ENCODE measurements at regions not wholly inside any gene's neighbourhood (a gene's known extent, or its start where the extent isn't known, plus 50 kb on each side); places are given as distances from the start of the nearest gene placed in this dataset.

- no peak overlapping the region for H2BK120ac ChIP-seq (replicated peaks; ENCODE audit: low read depth, low read length)
- H3K23me2 ChIP-seq (ENCODE audit: low read depth, low read length) = no peaks in the 10 kb centered on the region
- no peak overlapping the region for H3K14ac ChIP-seq (ENCODE audit: insufficient read length)
- H3K23ac ChIP-seq (ENCODE audit: insufficient read length) = no peak overlapping the region
- WGBS, 2 experiments (ENCODE audit: extremely low coverage in 1 of 2, insufficient coverage in 1 of 2, insufficient read length in 1 of 2, insufficient replicate concordance in 2 of 2, low coverage in 1 of 2, low lambda C conversion rate in 2 of 2, missing lambda C conversion rate in 1 of 2) = 83% methylated on average over 1 of the region's 1 CpG; no CpG with 5 or more reads in 1 of the 2 experiments
- no peak overlapping the region for H4K8ac ChIP-seq (ENCODE audit: extremely low read depth, insufficient read depth, low read length)
- H3K36me3 ChIP-seq (ENCODE audit: control insufficient read depth in 2 of 4, insufficient read depth in 4 of 4, low read length in 3 of 4) = no peaks in the 10 kb centered on the region
- H3K27ac ChIP-seq (ENCODE audit: low read depth, low read length) = no peak overlapping the region
- H3K27me3 ChIP-seq (replicated peaks in 1 of 4; ENCODE audit: control insufficient read depth in 3 of 4, extremely low read depth in 1 of 4, insufficient read depth in 3 of 4, low read length in 3 of 4) = no peaks in the 10 kb centered on the region
- ChIA-PET POLR2A (ENCODE audit: partially characterized antibody) (no interaction called here), CTCF (ENCODE audit: partially characterized antibody) (no interaction called here)
- H2AFZ ChIP-seq (ENCODE audit: low read length) = no peak overlapping the region
- no peak overlapping the region for H2BK12ac ChIP-seq (ENCODE audit: low read depth, low read length)
- no peaks in the 10 kb centered on the region for H3K79me1 ChIP-seq (ENCODE audit: low read depth, low read length)
- FAIRE-seq = no peak
- H4K20me1 ChIP-seq (replicated peaks in 1 of 2; ENCODE audit: control insufficient read depth in 1 of 2, insufficient read depth in 2 of 2, low read length in 2 of 2) = no peaks in the 10 kb centered on the region
- no peak overlapping the region for H2BK20ac ChIP-seq (ENCODE audit: low read length)
- no peak overlapping the region for H2AK5ac ChIP-seq (ENCODE audit: low read depth, low read length)
- H3K4me3 ChIP-seq (ENCODE audit: extremely low read depth in 1 of 4, insufficient read depth in 2 of 4, low read depth in 3 of 4, low read length in 4 of 4) = no peak overlapping the region
- H3K4ac ChIP-seq (replicated peaks; ENCODE audit: insufficient read length, low read depth, low read length) = no peak overlapping the region
- no peaks in the 10 kb centered on the region; a peak in 2 of 4 replicates for H3K9me3 ChIP-seq (ENCODE audit: insufficient read depth in 2 of 2, low read depth in 1 of 2, low read length in 1 of 2)
- no peak for TF ChIP-seq TBP (IDR thresholded peaks at IDR 0.05; ENCODE audit: low read depth, low read length)
- no peak for TF ChIP-seq CTBP2 (IDR thresholded peaks at IDR 0.05; ENCODE audit: borderline replicate concordance, insufficient read depth, insufficient read length, low read length)
- no peak for TF ChIP-seq SUZ12 (IDR thresholded peaks at IDR 0.05; ENCODE audit: low read length)
- no peak for TF ChIP-seq TAF7 (optimal IDR thresholded peaks at IDR 0.05; ENCODE audit: borderline replicate concordance, low read depth, low read length)
- TF ChIP-seq SP1 (IDR thresholded peaks at IDR 0.05; ENCODE audit: low read depth, low read length) = no peak
- no peak overlapping the region for H3K56ac ChIP-seq (replicated peaks; ENCODE audit: insufficient read length, low read depth, low read length)
- no peak overlapping the region for H2BK5ac ChIP-seq (ENCODE audit: low read depth, low read length)
- H2BK15ac ChIP-seq (ENCODE audit: low read length) = no peak overlapping the region
- H4K91ac ChIP-seq (replicated peaks; ENCODE audit: insufficient read length, low read length) = no peak overlapping the region
- H3K18ac ChIP-seq (ENCODE audit: extremely low read depth, low read length) = no peak overlapping the region
- H3K4me1 ChIP-seq (replicated peaks in 1 of 4; ENCODE audit: control insufficient read depth in 3 of 4, insufficient read depth in 4 of 4, low read length in 3 of 4) = no peaks in the 10 kb centered on the region
- no peak overlapping the region for H3K4me2 ChIP-seq (ENCODE audit: insufficient read depth in 1 of 2, low read depth in 2 of 2, low read length in 2 of 2)
- no peak overlapping the region for H4K5ac ChIP-seq (ENCODE audit: insufficient read length, low read depth, low read length)
- H3K79me2 ChIP-seq (ENCODE audit: control insufficient read depth in 1 of 2, insufficient read depth in 2 of 2, low read length in 2 of 2) = no peaks in the 10 kb centered on the region
- no peak overlapping the region for H3K9ac ChIP-seq (replicated peaks in 1 of 4; ENCODE audit: extremely low read depth in 1 of 4, low read depth in 3 of 4, low read length in 3 of 4)
- DNase-seq (ENCODE audit: low read depth in 1 of 2, low spot score in 2 of 2) = no peak
These were observed 368.6 kb downstream of the DAD1 start for GRCh38 chr14:22220427-22220826.
